ENCODE measurements at regions not wholly inside any gene's neighbourhood (a gene's known extent, or its start where the extent isn't known, plus 50 kb on each side); places are given as distances from the start of the nearest gene placed in this dataset.

- DNase-seq (no peak), ATAC-seq (ENCODE audit: insufficient read depth, low FRiP score) (peak; percentile 63)
- peaks cover 0 to 1% (median 0%) of the 10 kb centered on the region in 4 donors for H3K9me3 ChIP-seq (ENCODE audit: control insufficient read depth in 4 of 4, insufficient read depth in 3 of 4, low read length in 3 of 4)
Observed at GRCh38 chr2:14756981-14757657, 124.6 kb downstream of the LRATD1 start.

GRCh38 chr2:14759082-14759481 lies 126.6 kb downstream of the LRATD1 start:
- Histone ChIP-seq H3K9me3 (ENCODE audit: control insufficient read depth in 4 of 4, insufficient read depth in 3 of 4, low read length in 3 of 4) (no peaks in the 10 kb centered on the region), H3K36me3 (ENCODE audit: control insufficient read depth in 4 of 4, insufficient read depth in 4 of 4, low read length in 4 of 4) (no peaks in the 10 kb centered on the region), H3K4me1 (ENCODE audit: control insufficient read depth in 5 of 5, insufficient read depth in 5 of 5, low read length in 5 of 5) (no peaks in the 10 kb centered on the region), H3K27me3 (ENCODE audit: control insufficient read depth in 3 of 3, insufficient read depth in 3 of 3, low read length in 2 of 3) (no peaks in the 10 kb centered on the region), H3K4me3 (no peak overlapping the region), H3K27ac (ENCODE audit: low read depth in 1 of 2, low read length in 1 of 2) (no peak overlapping the region), H3K9ac (ENCODE audit: insufficient read depth in 1 of 2, low read length in 2 of 2) (no peak overlapping the region)
- 90 to 91% methylated on average over 5 of the region's 5 CpGs for WGBS, 2 donors
- ATAC-seq (ENCODE audit: insufficient read depth, low FRiP score) (no peak), DNase-seq (no peak)
- no peak for TF ChIP-seq CTCF (IDR thresholded peaks at IDR 0.05; ENCODE audit: control extremely low read depth, extremely low read depth)

More at GRCh38 chr2:14756981-14757657, 124.6 kb downstream of the LRATD1 start:
- Histone ChIP-seq H3K27me3 (ENCODE audit: control insufficient read depth in 3 of 3, insufficient read depth in 3 of 3, low read length in 2 of 3) (no peaks in the 10 kb centered on the region), H3K4me3 (no peak overlapping the region), H3K4me1 (ENCODE audit: control insufficient read depth in 5 of 5, insufficient read depth in 5 of 5, low read length in 5 of 5) (no peaks in the 10 kb centered on the region), H3K9ac (ENCODE audit: insufficient read depth in 1 of 2, low read length in 2 of 2) (no peak overlapping the region), H3K27ac (ENCODE audit: low read depth in 1 of 2, low read length in 1 of 2) (no peak overlapping the region), H3K36me3 (ENCODE audit: control insufficient read depth in 4 of 4, insufficient read depth in 4 of 4, low read length in 4 of 4) (no peaks in the 10 kb centered on the region)
- 88 to 92% methylated on average over 10 of the region's 10 CpGs for WGBS, 2 donors
- no peak for TF ChIP-seq CTCF (IDR thresholded peaks at IDR 0.05; ENCODE audit: control extremely low read depth, extremely low read depth)

GRCh38 chr2:14760169-14760568 lies 127.7 kb downstream of the LRATD1 start:
- H3K27me3 ChIP-seq (ENCODE audit: control insufficient read depth in 3 of 3, insufficient read depth in 3 of 3, low read length in 2 of 3) = no peaks in the 10 kb centered on the region
- WGBS, 2 donors = 88 to 92% methylated on average over 9 of the region's 9 CpGs
- no peaks in the 10 kb centered on the region for H3K4me1 ChIP-seq (ENCODE audit: control insufficient read depth in 5 of 5, insufficient read depth in 5 of 5, low read length in 5 of 5)
- ATAC-seq (ENCODE audit: insufficient read depth, low FRiP score) (no peak), DNase-seq (no peak)
- H3K9ac ChIP-seq (ENCODE audit: insufficient read depth in 1 of 2, low read length in 2 of 2) = no peak overlapping the region
- H3K9me3 ChIP-seq (ENCODE audit: control insufficient read depth in 4 of 4, insufficient read depth in 3 of 4, low read length in 3 of 4) = no peaks in the 10 kb centered on the region
- H3K4me3 ChIP-seq = no peak overlapping the region
- no peaks in the 10 kb centered on the region for H3K36me3 ChIP-seq (ENCODE audit: control insufficient read depth in 4 of 4, insufficient read depth in 4 of 4, low read length in 4 of 4)
- TF ChIP-seq CTCF (IDR thresholded peaks at IDR 0.05; ENCODE audit: control extremely low read depth, extremely low read depth) = no peak
- no peak overlapping the region for H3K27ac ChIP-seq (ENCODE audit: low read depth in 1 of 2, low read length in 1 of 2)

- H3K4me1 ChIP-seq (ENCODE audit: control insufficient read depth in 5 of 5, insufficient read depth in 5 of 5, low read length in 5 of 5) = no peaks in the 10 kb centered on the region
- H3K36me3 ChIP-seq (ENCODE audit: control insufficient read depth in 4 of 4, insufficient read depth in 4 of 4, low read length in 4 of 4) = no peaks in the 10 kb centered on the region
- H3K9me3 ChIP-seq (ENCODE audit: control insufficient read depth in 4 of 4, insufficient read depth in 3 of 4, low read length in 3 of 4) = no peaks in the 10 kb centered on the region
- no peak for ATAC-seq (ENCODE audit: insufficient read depth, low FRiP score)
- no peak overlapping the region for H3K27ac ChIP-seq (ENCODE audit: low read depth in 1 of 2, low read length in 1 of 2)
- no peaks in the 10 kb centered on the region for H3K27me3 ChIP-seq (ENCODE audit: control insufficient read depth in 3 of 3, insufficient read depth in 3 of 3, low read length in 2 of 3)
- no peak overlapping the region for H3K4me3 ChIP-seq
- 89 to 91% methylated on average over 11 of the region's 11 CpGs for WGBS, 2 donors
- DNase-seq = no peak
- no peak overlapping the region for H3K9ac ChIP-seq (ENCODE audit: insufficient read depth in 1 of 2, low read length in 2 of 2)
- TF ChIP-seq CTCF (IDR thresholded peaks at IDR 0.05; ENCODE audit: control extremely low read depth, extremely low read depth) = no peak
Observed at GRCh38 chr2:14761118-14761517, 128.6 kb downstream of the LRATD1 start.

Data from lung (tissue), 11 donors.